MG63 (cell line): ENCODE measurements at regions not wholly inside any gene's neighbourhood (a gene's known extent, or its start where the extent isn't known, plus 50 kb on each side); places are given as distances from the start of the nearest gene placed in this dataset.

Source experiments
- DNase-seq: peaks from one replicate; pipeline ENCODE4 v3.0.0-alpha.2; 2020
- H3K27me3 ChIP-seq: fragments of 250-450 bp; sonication (Bioruptor Pico); 2 replicates; pipeline ENCODE4 v1.5.1; 2020; ENCODE audit warnings: mild to moderate bottlenecking, moderate library complexity
- H3K36me3 ChIP-seq: fragments of 250-450 bp; sonication (Bioruptor Pico); 2 replicates; pipeline ENCODE4 v1.5.1; 2020; ENCODE audit warnings: mild to moderate bottlenecking, moderate library complexity
- H3K4me3 ChIP-seq: fragments of 250-450 bp; sonication (Bioruptor Pico); 2 replicates; pipeline ENCODE4 v1.5.1; 2020; ENCODE audit warnings: mild to moderate bottlenecking, moderate library complexity
- H3K9me3 ChIP-seq: fragments of 250-450 bp; sonication (Bioruptor Pico); 2 replicates; pipeline ENCODE4 v1.5.1; 2020; ENCODE audit warnings: mild to moderate bottlenecking, moderate library complexity

DNA sequence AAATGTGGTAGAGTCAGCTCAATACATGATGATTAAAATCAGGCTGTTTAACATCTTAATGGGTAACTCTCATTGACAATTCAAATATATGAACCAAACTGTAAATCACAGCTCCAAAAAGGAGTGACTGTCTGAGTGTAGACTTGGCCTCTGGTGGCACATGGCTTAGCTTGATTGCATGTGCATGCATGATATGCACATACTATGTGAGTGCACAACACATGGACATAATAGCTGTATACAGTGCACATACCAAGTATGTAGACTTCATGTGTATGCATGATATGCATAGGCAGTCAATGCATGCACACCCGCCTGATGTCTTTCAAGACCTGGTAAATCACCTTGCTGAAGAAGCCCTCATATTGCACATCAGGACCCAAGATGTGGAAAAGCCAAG, 252.0 kb upstream of the SOX11 start:
- no peak for DNase-seq
- no peaks in the 10 kb centered on the region; the same call in 1 of the 2 replicates for H3K27me3 ChIP-seq
- H3K4me3 ChIP-seq = no peak overlapping the region
- H3K36me3 ChIP-seq = no peaks in the 10 kb centered on the region
- H3K9me3 ChIP-seq = no peaks in the 10 kb centered on the region

DNA sequence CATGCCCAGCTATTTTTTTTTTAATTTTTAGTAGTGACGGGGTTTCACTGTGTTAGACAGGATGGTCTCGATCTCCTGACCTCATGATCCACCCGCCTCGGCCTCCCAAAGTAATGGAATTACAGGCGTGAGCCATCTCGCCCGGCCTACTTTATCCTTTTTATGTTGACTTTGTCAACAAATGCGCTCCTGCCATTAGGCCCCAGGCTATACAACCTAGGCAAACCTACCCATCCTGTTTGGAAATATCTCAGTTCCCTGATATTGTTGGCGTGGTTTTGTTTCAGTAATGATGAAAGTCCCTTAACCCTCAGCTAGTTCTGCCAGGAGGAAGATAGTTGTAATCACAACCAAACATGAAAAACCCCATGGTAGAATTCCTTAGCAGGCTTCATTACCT, 249.4 kb upstream of the SOX11 start:
- DNase-seq = no peak
- no peak overlapping the region for H3K4me3 ChIP-seq
- H3K27me3 ChIP-seq = no peaks in the 10 kb centered on the region; the same call in 1 of the 2 replicates
- no peaks in the 10 kb centered on the region for H3K36me3 ChIP-seq
- no peaks in the 10 kb centered on the region for H3K9me3 ChIP-seq

DNA sequence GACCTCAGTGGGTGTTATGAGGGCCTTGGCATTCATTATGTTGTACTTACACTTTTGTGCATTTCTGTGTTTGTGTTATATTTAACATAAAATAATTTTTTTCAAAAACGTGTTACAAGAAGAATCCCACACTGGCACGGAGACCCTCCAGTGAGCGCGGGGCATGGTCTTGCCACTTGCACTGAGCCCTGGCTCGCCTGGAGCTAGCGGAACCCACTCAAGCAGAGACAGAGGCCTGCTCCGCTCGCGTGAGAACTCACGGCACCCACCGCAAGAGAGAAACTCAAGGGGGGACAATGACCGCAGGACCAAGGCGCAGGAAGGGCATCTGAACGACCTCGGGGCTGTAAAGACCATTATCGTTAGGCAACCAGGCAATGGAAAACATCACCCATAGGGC, 248.0 kb upstream of the SOX11 start:
- DNase-seq = no peak
- H3K9me3 ChIP-seq = no peaks in the 10 kb centered on the region
- H3K36me3 ChIP-seq = no peaks in the 10 kb centered on the region
- no peak overlapping the region for H3K4me3 ChIP-seq
- H3K27me3 ChIP-seq = no peaks in the 10 kb centered on the region; the same call in 1 of the 2 replicates

DNA sequence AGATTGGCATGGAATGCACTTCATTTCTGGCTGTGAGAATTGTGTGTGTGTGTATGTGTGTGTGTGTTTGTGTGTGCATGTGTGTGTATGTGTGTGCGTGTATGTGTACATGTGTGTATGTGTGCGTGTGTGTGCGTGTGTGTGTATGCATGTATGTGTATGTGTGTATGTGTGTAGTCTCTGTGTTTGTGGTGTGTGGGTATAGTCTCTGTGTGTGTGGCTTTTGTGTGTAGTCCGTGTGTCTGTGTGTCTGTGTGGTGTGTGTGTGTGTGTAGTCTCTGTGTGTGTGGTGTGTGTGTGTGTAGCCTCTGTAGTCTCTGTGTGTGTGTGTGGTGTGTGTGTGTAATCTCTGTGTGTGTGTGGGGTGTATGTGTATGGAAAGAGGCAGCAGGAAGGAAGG, 247.3 kb upstream of the SOX11 start:
- Histone ChIP-seq H3K9me3 (no peaks in the 10 kb centered on the region), H3K4me3 (no peak overlapping the region), H3K27me3 (no peaks in the 10 kb centered on the region; the same call in 1 of the 2 replicates), H3K36me3 (no peaks in the 10 kb centered on the region)
- DNase-seq = no peak

DNA sequence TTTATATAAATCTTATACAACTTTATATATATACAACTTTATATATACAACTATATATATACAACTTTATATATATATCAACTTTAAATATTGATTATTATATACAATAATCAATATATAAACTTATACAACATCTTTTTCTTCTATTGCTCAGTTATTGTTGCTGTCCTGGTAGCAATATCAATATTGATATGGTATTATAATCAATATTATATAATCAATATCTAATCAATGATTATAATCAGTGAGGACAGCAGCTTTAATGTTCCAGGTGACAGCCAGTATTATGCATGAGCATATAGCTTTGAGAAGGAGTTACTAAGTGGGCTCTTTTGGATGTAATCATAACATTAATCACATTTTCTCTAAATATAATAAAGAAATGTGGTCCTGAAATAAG, 242.3 kb upstream of the SOX11 start:
- no peaks in the 10 kb centered on the region; the same call in 1 of the 2 replicates for H3K27me3 ChIP-seq
- no peak overlapping the region for H3K4me3 ChIP-seq
- DNase-seq = no peak
- H3K9me3 ChIP-seq = no peaks in the 10 kb centered on the region
- H3K36me3 ChIP-seq = no peaks in the 10 kb centered on the region

DNA sequence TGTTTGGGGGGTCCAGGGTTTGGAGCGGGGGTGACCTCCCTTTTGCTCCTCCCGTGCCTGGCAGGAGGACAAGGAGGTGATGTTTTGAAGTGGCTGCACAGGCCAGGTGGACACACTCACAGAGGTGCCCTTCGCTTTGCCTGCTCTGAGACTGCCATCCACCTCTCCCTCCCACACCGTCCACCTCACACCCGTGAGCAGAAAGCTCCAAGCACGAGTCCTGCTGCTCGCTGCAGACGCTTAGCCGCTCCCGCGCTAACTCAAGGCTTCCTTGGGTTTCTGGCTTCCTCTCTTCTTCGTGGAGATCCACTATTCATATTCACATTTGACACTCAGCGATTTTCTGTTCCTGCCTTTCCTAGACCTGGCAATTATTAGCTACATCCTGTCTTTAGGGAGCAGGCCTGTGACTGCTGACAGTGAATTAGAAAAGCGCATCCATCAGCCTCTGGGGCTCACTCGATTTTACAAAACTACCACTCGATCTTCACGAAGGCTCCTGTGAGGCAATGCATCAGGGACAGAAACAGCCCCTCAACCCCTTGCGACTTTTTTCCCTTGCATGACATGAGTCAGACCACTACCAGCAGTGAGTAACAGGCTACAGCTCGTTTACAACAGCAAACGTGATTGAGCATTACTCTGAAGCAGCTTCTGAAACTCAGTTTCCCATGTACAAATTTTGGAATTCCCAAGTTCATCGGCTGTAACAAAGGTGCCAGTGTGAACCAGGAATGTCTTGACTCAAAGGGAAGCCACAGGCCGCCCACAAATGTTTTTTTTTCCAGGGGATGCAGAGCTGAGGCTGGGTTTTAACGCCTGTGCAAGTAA, 238.7 kb upstream of the SOX11 start:
- Histone ChIP-seq H3K4me3 (no peak overlapping the region), H3K9me3 (no peaks in the 10 kb centered on the region), H3K27me3 (no peaks in the 10 kb centered on the region), H3K36me3 (no peaks in the 10 kb centered on the region)
- DNase-seq = no peak

DNA sequence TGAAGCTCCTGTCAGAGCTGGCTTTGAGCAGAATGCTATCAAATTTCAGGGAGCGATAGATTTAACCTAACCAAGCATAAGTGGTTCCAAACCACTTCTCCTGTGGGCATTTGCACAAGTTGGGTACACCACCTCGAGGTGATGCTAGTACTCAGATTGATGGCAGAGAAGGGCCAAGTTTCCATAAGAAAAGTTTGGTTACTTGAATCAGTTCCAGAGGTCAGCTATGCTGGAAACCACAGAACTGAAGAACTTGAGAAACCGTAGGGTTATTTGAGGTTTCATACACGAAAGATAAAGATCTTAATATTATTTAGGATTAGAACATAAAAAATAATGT, 238.2 kb upstream of the SOX11 start:
- no peaks in the 10 kb centered on the region for H3K9me3 ChIP-seq
- H3K36me3 ChIP-seq = no peaks in the 10 kb centered on the region
- no peak for DNase-seq
- H3K27me3 ChIP-seq = no peaks in the 10 kb centered on the region
- no peak overlapping the region for H3K4me3 ChIP-seq

DNA sequence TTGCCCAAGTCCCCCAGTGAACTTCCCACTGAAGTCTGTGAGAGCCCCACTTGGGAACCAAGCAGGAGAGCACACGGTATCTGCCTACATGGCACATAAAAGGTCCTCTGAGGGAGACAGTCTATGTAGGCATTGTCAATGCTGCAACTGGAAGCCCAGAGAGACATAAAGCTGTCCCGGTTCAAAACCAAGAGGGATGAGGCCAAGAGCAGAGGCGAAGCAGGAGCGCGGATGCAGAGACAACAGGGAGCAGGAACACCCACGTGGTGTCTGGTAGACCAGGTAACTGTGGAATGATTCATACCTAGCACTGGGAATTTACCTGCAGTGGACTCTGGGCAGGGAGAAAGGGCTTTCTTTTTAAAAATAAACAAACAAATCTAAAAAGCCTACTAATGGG, 233.1 kb upstream of the SOX11 start:
- DNase-seq = no peak
- no peaks in the 10 kb centered on the region for H3K36me3 ChIP-seq
- H3K4me3 ChIP-seq = no peak overlapping the region
- H3K27me3 ChIP-seq = no peaks in the 10 kb centered on the region
- no peaks in the 10 kb centered on the region for H3K9me3 ChIP-seq

DNA sequence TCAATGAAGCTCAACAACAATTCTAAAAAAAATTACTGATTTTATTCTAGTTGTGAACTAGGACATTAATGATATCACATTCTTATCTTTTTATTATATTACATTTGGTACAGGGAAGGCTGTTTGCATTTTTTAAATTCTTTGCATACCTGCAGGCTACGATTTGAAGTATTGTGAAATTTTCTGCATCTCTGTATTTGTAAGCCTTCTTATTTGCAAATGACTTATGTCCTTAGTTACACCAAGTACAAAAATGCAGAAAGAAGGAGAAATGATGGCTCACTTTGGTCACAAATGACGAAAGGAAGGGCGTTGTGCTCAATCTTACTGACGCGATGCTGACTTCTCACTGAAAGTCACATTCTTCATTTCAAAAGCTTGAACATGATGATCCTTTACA, 227.5 kb upstream of the SOX11 start:
- H3K36me3 ChIP-seq = no peaks in the 10 kb centered on the region
- no peaks in the 10 kb centered on the region for H3K9me3 ChIP-seq
- no peak for DNase-seq
- H3K4me3 ChIP-seq = no peak overlapping the region
- no peaks in the 10 kb centered on the region for H3K27me3 ChIP-seq

DNA sequence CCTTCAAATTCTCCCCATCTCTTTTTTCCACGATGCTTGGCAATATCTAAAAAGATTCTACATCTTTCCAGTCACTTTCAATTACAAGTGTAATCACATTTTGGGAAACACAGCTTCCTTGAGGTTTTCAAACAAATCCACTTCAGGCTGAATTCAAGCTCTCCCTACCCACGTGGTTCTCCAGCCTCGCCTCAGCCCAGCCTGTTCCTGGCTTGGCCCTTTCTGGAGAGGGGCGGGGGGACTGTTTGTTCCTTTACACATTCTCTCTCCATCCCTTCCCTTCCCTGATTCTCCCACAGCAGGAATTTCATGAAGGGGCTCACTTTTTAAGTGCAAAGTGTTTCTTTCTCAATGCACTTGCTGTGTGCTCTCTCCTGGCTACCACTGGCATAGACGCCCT, 226.3 kb upstream of the SOX11 start:
- H3K4me3 ChIP-seq = no peak overlapping the region
- no peaks in the 10 kb centered on the region for H3K36me3 ChIP-seq
- no peak for DNase-seq
- no peaks in the 10 kb centered on the region for H3K9me3 ChIP-seq
- no peaks in the 10 kb centered on the region for H3K27me3 ChIP-seq

DNA sequence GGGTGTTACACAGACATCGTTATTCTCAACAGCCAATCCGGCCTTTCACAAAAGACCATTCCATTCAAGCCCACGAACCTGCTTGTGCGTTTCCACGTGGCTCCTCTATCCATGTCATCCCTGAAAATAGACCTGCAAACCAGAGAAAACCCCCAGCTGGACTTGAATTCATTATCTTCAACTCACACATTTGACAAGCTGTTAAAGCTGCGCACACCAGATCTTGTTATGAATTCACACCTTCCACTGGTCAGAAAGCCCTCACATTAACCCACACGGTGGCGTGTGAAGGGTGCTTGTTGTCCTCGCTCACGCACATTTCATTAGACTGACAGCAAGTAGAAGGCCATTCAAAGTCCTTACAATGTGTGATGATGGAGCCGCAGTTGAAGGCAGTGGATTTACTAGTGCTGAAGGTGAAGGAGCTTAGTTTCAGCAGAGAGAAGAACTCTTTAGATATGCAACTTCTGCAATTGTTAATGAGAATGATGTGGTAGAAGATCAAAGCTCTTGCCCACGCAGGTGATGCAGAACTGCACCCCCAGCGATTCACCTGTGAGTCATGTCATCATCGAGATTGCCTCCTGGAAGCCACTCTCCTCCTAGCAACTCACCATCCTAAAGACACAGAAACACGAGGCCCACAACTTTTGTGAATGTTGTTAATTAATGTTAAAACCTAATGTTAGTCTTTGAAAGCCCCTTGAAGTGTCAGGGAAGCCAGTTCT, 224.8 kb upstream of the SOX11 start:
- H3K4me3 ChIP-seq = no peak overlapping the region
- no peaks in the 10 kb centered on the region for H3K27me3 ChIP-seq
- no peaks in the 10 kb centered on the region for H3K9me3 ChIP-seq
- no peaks in the 10 kb centered on the region for H3K36me3 ChIP-seq
- DNase-seq = no peak

DNA sequence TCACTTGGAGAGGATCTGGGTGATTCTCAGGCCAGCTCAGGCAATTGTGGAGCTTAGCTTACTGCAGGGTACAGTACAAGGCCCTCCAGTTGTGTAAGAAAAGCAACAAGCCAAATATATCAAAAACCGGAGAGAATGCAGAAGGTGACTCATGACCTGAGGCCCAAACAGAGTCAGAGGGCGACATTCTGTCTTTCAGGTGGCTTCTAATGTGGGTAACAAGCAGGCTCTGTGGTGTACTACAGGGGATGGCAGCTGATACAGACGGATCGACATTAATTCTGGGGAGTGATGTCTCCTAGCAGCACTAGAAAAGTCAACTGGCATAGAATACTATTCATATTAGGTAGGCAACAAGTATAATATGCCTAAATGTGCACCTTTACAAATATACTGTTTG, 219.5 kb upstream of the SOX11 start:
- H3K9me3 ChIP-seq = no peaks in the 10 kb centered on the region
- no peak overlapping the region for H3K4me3 ChIP-seq
- no peak for DNase-seq

DNA sequence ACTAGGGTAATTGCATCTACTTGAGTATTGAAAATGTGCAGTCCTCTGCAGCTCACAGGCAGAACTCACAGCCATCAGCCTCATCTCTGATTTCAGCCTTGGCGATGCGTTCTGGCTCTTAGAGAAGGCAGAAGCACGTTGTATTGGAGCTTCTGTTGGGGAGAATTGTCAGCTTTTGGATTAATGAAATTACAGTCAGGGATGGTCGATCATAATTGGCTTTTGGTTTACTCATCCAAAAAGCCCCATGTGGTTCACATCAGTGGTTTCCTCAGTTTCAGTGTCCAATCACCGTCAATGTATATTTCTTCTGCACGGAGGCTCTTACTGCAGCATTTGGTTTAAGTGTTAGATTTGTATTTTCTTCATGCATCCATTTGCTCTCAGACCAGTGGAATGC, 218.5 kb upstream of the SOX11 start:
- no peak overlapping the region for H3K4me3 ChIP-seq
- no peaks in the 10 kb centered on the region for H3K9me3 ChIP-seq
- DNase-seq = no peak
- H3K27me3 ChIP-seq = no peaks in the 10 kb centered on the region
- H3K36me3 ChIP-seq = no peaks in the 10 kb centered on the region

More for the DNA sequence above, 219.5 kb upstream of the SOX11 start:
- H3K36me3 ChIP-seq = no peaks in the 10 kb centered on the region
- no peaks in the 10 kb centered on the region for H3K27me3 ChIP-seq

DNA sequence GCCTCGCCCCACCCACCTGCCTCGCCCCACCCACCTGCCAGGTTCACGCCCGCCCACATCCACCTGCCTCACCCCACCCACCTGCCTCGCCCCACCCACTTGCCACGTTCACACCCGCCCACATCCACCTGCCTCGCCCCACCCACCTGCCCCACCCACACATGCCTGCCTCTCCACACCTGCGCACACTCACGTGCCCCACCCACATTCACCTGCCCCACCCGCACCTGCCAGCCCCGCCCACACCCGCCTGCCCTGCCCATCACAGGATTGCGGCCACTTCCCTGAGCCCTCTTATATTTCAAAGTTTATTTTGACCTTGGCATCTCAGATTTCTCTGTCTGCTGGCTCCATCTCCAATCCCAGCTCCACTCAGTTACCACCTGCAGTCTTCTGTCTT, 217.5 kb upstream of the SOX11 start:
- Histone ChIP-seq H3K9me3 (no peaks in the 10 kb centered on the region), H3K27me3 (no peaks in the 10 kb centered on the region), H3K4me3 (no peak overlapping the region), H3K36me3 (no peaks in the 10 kb centered on the region)
- no peak for DNase-seq

DNA sequence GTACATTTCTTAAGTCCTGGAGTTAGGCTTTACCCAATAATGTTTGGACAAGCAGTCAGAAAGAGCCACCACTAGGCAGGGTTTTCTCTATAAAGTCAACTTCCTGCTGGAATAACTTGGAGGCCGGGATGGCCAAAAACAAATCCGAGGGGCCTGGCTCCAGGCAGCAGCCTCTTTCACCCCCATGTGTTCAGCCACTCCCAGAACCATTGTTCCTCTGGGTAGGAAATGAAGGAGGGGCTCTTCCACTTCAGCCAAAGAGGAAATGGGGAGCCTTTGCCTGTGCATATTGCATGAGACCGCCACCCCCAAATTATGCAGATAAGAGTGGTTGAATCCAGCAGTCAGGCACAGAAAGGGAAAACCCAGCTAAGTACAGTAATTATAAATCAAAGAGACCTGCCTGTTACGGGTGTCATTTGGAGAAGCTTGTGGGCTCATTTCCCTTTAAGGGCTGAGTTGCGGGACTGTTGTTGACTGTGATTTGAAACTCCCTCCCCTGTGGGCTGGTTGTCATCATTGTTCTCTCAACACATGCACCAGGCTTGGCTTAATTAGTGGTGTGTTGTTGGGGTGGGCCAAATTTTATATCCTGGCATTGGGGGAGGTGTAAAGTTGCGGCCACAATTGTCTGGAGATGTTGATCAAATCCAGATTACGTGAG, 212.8 kb upstream of the SOX11 start:
- Histone ChIP-seq H3K27me3 (no peaks in the 10 kb centered on the region), H3K9me3 (no peaks in the 10 kb centered on the region), H3K4me3 (no peak overlapping the region), H3K36me3 (no peaks in the 10 kb centered on the region)
- DNase-seq = no peak

DNA sequence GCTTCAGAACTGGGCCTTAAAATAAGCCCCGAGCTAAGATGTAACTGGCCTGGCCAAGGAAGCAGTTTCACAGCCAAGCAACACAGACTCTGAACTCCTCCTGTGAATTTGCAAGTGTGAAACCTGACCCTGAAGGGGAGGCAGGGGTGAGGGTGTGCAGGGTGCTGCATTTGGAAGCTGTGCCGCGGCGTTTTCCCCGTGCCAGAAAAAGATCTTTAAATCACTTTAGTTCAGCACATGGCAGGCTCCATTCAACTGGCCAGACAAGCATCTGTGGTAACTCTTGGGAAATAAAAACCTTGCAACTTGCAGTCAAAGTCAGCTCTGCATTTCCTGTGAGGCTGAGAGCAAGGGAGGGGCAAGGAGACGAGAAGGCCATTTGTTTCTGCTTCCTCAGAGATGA, 209.3 kb upstream of the SOX11 start:
- Histone ChIP-seq H3K27me3 (no peaks in the 10 kb centered on the region), H3K36me3 (no peaks in the 10 kb centered on the region), H3K9me3 (no peaks in the 10 kb centered on the region), H3K4me3 (no peak overlapping the region)
- DNase-seq = peak; percentile 5

DNA sequence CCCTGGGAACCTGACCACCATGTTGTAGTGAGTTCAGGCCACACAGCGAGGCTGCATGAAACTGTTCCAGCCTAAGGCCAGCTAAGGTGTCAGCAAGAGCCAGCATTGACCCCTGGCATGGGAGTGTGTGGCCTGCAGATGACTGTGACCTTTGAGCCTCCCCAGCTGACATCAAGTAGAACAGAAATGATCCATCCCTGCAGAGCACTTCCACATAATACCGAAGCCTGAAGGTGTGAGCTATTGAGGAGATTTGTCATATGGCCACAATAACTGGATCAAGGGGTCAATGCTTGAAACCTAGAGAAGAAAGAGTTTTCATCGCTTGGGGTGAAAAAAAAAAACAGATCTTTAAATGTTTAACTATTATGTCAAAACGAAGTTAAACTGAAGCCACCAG, 207.3 kb upstream of the SOX11 start:
- H3K9me3 ChIP-seq = no peaks in the 10 kb centered on the region
- no peak for DNase-seq
- H3K4me3 ChIP-seq = no peak overlapping the region
- H3K36me3 ChIP-seq = no peaks in the 10 kb centered on the region
- H3K27me3 ChIP-seq = no peaks in the 10 kb centered on the region

DNA sequence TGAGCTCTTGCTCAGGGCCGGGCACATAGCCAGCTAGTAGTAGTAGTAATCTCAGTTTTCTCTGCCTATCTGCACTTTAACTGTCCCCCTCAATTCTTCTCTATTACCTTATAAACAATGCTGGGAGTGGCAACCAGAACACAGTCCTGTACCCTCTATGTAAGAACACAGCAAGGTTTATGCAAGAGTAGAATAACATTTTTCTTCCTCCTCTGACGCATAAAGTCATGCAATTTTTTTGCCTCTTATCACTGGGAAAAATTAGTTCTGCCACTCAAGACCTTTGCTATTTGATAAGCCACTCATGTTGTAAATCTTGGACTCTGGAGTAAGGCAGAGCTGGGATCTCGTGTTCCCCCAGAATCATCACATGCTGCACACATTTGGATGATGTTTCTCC, 200.7 kb upstream of the SOX11 start:
- Histone ChIP-seq H3K27me3 (no peaks in the 10 kb centered on the region), H3K9me3 (no peaks in the 10 kb centered on the region), H3K36me3 (no peaks in the 10 kb centered on the region), H3K4me3 (no peak overlapping the region)
- no peak for DNase-seq
